ENCODE measurements at regions not wholly inside any gene's neighbourhood (a gene's known extent, or its start where the extent isn't known, plus 50 kb on each side); places are given as distances from the start of the nearest gene placed in this dataset.

DNA sequence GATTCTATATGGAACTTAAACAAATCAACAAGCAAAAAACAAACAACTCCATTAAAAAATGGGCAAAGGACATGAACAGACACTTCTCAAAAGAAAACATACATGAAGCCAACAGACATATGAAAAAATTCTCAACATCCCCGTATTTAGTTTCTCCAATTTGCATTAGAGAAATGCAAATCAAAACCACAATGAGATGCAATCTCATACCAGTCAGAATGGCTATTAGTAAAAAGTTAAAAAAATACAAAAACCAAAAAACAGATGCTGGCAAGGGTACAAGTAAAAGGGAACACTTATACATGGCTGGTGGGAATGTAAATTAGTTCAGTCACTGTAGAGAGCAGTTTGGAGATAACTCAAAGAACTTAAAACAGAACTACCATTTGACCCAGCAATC lies 342.1 kb upstream of the NUDT12 start:
- Histone ChIP-seq H3K27ac (ENCODE audit: low read depth, low read length) (no peak overlapping the region), H3K36me3 (ENCODE audit: insufficient read depth, low read length) (no peaks in the 10 kb centered on the region), H3K27me3 (ENCODE audit: insufficient read depth, low read length) (no peaks in the 10 kb centered on the region), H3K9ac (ENCODE audit: low read depth, low read length) (no peak overlapping the region), H3K4me3 (ENCODE audit: low read length) (no peak overlapping the region), H3K9me3 (ENCODE audit: insufficient read depth, low read depth, low read length) (no peaks in the 10 kb centered on the region), H3K4me1 (ENCODE audit: insufficient read depth, low read length) (peaks cover 6% of the 10 kb centered on the region; the same call in 1 of the 2 replicates)
- WGBS, result 96% methylated on average over 1 of the region's 1 CpG

DNA sequence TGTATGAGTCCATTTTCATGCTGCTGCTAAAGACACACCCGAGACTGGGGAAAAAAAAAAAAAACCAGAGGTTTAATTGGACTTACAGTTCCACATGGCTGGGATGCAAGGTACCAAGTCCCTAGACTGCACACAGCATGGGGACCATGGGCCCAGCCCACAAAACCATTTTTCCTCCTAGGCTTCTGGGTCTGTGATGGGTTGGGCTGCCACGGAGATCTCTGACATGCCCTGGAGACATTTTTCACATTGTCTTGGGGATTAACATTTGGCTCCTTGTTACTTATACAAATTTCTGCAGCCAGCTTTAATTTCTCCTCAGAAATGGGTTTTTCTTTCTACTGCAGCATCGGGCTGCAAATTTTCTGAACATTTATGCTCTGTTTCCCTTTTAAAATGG lies 340.3 kb upstream of the NUDT12 start:
- no peaks in the 10 kb centered on the region for H3K27me3 ChIP-seq (ENCODE audit: insufficient read depth, low read length)
- H3K36me3 ChIP-seq (ENCODE audit: insufficient read depth, low read length), result no peaks in the 10 kb centered on the region
- peaks cover 3% of the 10 kb centered on the region; the same call in 1 of the 2 replicates for H3K4me1 ChIP-seq (ENCODE audit: insufficient read depth, low read length)
- H3K27ac ChIP-seq (ENCODE audit: low read depth, low read length), result no peak overlapping the region
- WGBS, result 93% methylated on average over 3 of the region's 3 CpGs
- no peak overlapping the region for H3K9ac ChIP-seq (ENCODE audit: low read depth, low read length)
- H3K9me3 ChIP-seq (ENCODE audit: insufficient read depth, low read depth, low read length), result no peaks in the 10 kb centered on the region
- no peak overlapping the region for H3K4me3 ChIP-seq (ENCODE audit: low read length)

DNA sequence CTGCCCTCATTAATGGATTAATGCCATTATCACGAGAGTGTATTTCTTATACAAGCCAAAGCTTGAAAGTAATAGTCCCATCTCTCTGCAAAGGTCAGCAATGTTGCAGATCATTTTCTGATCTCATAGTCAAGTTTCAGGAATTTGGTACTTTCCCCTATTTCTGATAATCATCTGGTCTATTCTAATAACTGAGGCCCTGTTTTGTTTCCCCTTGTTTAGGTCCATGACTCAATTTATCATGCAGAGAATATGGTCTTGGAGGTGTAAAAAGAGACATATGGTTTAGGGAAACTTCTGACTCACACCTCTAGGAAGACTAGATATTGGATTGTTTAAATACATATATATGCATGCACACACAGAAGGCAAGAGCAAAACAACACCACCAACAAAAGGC lies 339.3 kb upstream of the NUDT12 start:
- Histone ChIP-seq H3K27ac (ENCODE audit: low read depth, low read length) (no peak overlapping the region), H3K9ac (ENCODE audit: low read depth, low read length) (no peak overlapping the region), H3K4me3 (ENCODE audit: low read length) (no peak overlapping the region), H3K36me3 (ENCODE audit: insufficient read depth, low read length) (no peaks in the 10 kb centered on the region), H3K4me1 (ENCODE audit: insufficient read depth, low read length) (no peaks in the 10 kb centered on the region), H3K27me3 (ENCODE audit: insufficient read depth, low read length) (no peaks in the 10 kb centered on the region), H3K9me3 (ENCODE audit: insufficient read depth, low read depth, low read length) (no peaks in the 10 kb centered on the region)
- 97% methylated on average over 1 of the region's 1 CpG for WGBS

DNA sequence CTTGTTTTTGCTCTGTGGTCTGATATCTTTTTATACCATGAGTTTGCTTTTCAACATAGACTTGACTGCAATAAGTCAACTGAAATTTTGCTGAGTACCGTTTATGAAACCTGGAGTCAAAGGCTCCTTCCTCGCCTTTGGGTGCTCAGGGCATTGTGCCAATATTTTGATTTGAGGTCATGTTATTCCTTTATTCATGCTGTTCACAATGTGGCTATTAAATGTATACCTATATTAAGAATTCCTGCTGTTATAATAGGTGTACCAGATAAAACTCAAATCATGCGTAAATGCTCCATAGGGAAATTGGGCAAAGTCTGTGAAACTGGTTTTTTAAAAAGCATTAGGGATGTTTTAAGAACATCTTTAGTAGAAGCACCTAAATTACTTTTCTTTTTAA lies 334.0 kb upstream of the NUDT12 start:
- no peak overlapping the region for H3K27ac ChIP-seq (ENCODE audit: low read depth, low read length)
- H3K4me1 ChIP-seq (ENCODE audit: insufficient read depth, low read length), result peaks cover 9% of the 10 kb centered on the region
- H3K36me3 ChIP-seq (ENCODE audit: insufficient read depth, low read length), result no peaks in the 10 kb centered on the region
- no peak overlapping the region for H3K4me3 ChIP-seq (ENCODE audit: low read length)
- 100% methylated on average over 2 of the region's 3 CpGs for WGBS
- no peaks in the 10 kb centered on the region for H3K9me3 ChIP-seq (ENCODE audit: insufficient read depth, low read depth, low read length)
- no peak overlapping the region for H3K9ac ChIP-seq (ENCODE audit: low read depth, low read length)
- H3K27me3 ChIP-seq (ENCODE audit: insufficient read depth, low read length), result no peaks in the 10 kb centered on the region

DNA sequence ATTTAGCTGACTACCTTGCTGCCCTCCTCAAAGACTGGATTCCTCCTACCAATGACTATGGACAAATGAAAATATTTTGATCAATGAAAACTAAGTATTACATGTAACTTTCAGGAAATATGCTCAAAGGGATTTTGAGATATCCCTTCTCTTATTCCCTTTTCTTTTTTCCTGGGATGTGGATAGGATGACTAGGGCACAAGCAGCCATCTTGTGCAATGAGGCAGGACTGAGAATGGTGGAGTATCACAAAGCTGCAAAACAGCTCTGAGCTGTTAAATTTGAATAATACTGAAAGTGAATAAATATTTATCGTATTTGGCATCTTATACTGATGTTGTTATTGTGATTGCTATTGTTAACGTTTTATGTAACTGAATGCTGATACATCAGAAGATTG lies 333.1 kb upstream of the NUDT12 start:
- H3K36me3 ChIP-seq (ENCODE audit: insufficient read depth, low read length), result no peaks in the 10 kb centered on the region
- H3K4me1 ChIP-seq (ENCODE audit: insufficient read depth, low read length), result peaks cover 9% of the 10 kb centered on the region
- no peak overlapping the region for H3K4me3 ChIP-seq (ENCODE audit: low read length)
- H3K9ac ChIP-seq (ENCODE audit: low read depth, low read length), result no peak overlapping the region
- WGBS, result 95% methylated on average over 2 of the region's 2 CpGs
- H3K27me3 ChIP-seq (ENCODE audit: insufficient read depth, low read length), result no peaks in the 10 kb centered on the region
- no peak overlapping the region for H3K27ac ChIP-seq (ENCODE audit: low read depth, low read length)
- no peaks in the 10 kb centered on the region for H3K9me3 ChIP-seq (ENCODE audit: insufficient read depth, low read depth, low read length)

DNA sequence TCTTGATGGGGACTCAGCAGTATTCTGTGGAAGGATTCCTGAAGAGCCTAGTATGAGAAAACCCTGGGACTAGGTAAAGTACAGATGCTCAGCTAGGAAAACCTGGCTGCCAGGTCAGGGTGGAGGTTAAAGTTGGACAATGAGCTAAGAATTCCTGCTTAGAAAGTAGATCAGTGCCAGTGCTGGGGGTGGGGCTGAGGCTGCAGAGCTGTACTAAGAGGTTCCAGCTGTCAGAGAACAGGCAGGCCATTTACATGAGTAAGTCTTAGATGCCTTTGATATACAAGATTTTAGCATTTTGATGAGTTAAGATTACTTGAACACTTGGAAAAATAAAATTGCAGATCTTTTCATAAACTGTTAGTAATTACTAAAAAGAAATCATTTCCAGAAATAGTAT lies 332.3 kb upstream of the NUDT12 start:
- no peak overlapping the region for H3K4me3 ChIP-seq (ENCODE audit: low read length)
- H3K4me1 ChIP-seq (ENCODE audit: insufficient read depth, low read length), result peaks cover 9% of the 10 kb centered on the region
- H3K27me3 ChIP-seq (ENCODE audit: insufficient read depth, low read length), result no peaks in the 10 kb centered on the region
- H3K36me3 ChIP-seq (ENCODE audit: insufficient read depth, low read length), result no peaks in the 10 kb centered on the region
- H3K9me3 ChIP-seq (ENCODE audit: insufficient read depth, low read depth, low read length), result no peaks in the 10 kb centered on the region
- H3K27ac ChIP-seq (ENCODE audit: low read depth, low read length), result no peak overlapping the region
- H3K9ac ChIP-seq (ENCODE audit: low read depth, low read length), result no peak overlapping the region

DNA sequence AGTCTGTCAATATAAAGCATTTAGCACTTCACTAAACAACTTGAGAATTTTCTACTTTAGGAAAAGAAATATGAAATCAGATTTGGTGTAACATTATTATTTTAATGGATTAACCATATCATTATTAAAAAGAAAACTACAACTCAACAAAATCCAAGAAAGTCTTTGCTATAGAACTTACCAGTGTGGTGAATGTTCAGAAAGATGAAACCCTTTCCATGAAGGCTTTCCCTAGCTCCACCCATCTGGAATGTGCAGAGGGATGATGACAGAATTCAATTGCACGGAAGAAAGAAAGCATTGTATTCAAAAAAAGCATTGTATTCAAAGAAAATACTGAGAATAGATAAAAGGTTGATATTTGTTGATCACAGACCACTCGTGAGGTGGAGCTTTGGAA lies 328.6 kb upstream of the NUDT12 start:
- WGBS, result 86% methylated on average over 1 of the region's 2 CpGs

DNA sequence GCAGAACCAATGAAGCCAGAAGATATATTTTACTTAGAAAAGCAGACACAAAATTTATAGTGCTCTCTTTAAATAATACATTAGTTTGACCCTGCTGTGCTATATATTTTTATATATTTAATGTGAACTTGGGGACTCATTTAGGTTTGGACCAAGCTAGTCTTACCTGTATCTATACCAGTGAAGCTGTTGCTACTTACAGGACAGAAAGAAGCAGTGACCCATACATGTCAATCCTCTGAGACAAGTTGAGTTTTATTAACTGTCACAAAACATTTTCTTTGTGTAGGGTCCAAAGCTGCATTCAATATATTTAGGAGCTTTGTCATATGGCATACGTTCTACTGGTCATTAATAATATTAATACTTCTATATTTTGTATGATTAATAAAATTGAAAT lies 327.7 kb upstream of the NUDT12 start:
- H3K9ac ChIP-seq (ENCODE audit: low read depth, low read length), result no peak overlapping the region
- no CpG with 5 or more reads among the region's 1 CpG for WGBS

More for the DNA sequence above, 328.6 kb upstream of the NUDT12 start:
- H3K27ac ChIP-seq (ENCODE audit: low read depth, low read length), result no peak overlapping the region
- no peaks in the 10 kb centered on the region for H3K36me3 ChIP-seq (ENCODE audit: insufficient read depth, low read length)
- no peaks in the 10 kb centered on the region for H3K27me3 ChIP-seq (ENCODE audit: insufficient read depth, low read length)
- H3K4me3 ChIP-seq (ENCODE audit: low read length), result no peak overlapping the region
- no peak overlapping the region for H3K9ac ChIP-seq (ENCODE audit: low read depth, low read length)
- H3K9me3 ChIP-seq (ENCODE audit: insufficient read depth, low read depth, low read length), result no peaks in the 10 kb centered on the region
- H3K4me1 ChIP-seq (ENCODE audit: insufficient read depth, low read length), result peaks cover 9% of the 10 kb centered on the region

DNA sequence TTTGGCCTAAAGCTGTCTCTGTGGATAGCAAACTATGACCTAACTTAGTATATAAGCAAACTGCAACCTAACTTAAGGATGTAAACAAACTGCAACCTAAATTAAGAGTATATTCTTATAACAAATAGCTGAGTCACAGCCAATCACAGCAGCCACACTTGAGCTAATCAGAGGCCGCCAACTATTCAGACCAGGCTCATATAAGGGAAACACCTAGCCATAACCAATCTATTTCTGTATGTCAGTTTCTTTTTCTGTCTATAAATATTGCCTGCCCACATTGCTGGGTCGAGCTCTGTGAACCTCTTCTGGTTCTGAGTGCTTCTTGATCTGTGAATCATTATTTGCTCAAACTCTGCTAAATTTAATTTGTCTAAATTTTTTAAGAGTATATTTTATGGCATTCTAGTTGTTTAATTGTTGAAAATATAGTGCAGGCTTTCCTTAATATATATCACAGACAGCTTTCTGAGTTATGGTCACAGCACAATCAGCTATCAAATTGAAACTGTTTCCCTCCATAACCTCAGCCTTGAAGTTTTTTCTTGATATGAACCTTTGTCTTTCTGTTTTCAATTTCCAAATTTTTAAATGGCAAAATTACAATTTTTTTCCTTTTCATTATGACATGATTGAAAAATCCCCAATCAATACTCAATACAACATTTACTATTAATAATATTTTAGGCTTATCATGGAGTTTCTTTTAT lies 327.1 kb upstream of the NUDT12 start:
- H3K9me3 ChIP-seq (ENCODE audit: insufficient read depth, low read depth, low read length), result no peaks in the 10 kb centered on the region
- no peaks in the 10 kb centered on the region for H3K36me3 ChIP-seq (ENCODE audit: insufficient read depth, low read length)
- no peak overlapping the region for H3K9ac ChIP-seq (ENCODE audit: low read depth, low read length)
- H3K27ac ChIP-seq (ENCODE audit: low read depth, low read length), result no peak overlapping the region
- WGBS, result 90% methylated on average over 2 of the region's 2 CpGs
- no peaks in the 10 kb centered on the region for H3K27me3 ChIP-seq (ENCODE audit: insufficient read depth, low read length)
- peaks cover 3% of the 10 kb centered on the region for H3K4me1 ChIP-seq (ENCODE audit: insufficient read depth, low read length)
- H3K4me3 ChIP-seq (ENCODE audit: low read length), result no peak overlapping the region

More for the DNA sequence above, 327.7 kb upstream of the NUDT12 start:
- no peak overlapping the region for H3K27ac ChIP-seq (ENCODE audit: low read depth, low read length)
- no peak overlapping the region for H3K4me3 ChIP-seq (ENCODE audit: low read length)
- no peaks in the 10 kb centered on the region for H3K36me3 ChIP-seq (ENCODE audit: insufficient read depth, low read length)
- peaks cover 9% of the 10 kb centered on the region for H3K4me1 ChIP-seq (ENCODE audit: insufficient read depth, low read length)
- H3K9me3 ChIP-seq (ENCODE audit: insufficient read depth, low read depth, low read length), result no peaks in the 10 kb centered on the region
- no peaks in the 10 kb centered on the region for H3K27me3 ChIP-seq (ENCODE audit: insufficient read depth, low read length)

DNA sequence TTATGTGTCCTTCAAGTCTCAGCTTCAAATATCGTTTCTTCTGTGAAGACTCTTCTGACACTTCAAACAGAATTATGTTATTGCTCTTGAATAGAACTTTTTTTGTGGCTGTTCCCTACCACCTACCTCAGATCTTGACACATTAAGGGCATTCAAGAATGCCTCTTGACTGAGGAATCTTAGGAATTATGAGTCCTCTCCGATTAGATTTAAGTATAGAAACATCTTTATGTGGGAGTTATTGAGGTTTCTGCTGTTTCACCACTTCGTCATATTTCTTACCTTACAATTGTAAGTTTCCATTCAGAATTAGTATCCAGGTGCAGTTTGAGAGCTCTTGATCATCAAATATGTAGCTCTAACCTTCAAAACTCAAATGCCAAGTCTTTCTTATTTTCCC lies 324.2 kb upstream of the NUDT12 start:
- 93% methylated on average over 3 of the region's 3 CpGs for WGBS
- H3K27me3 ChIP-seq (ENCODE audit: insufficient read depth, low read length), result no peaks in the 10 kb centered on the region
- H3K4me3 ChIP-seq (ENCODE audit: low read length), result no peak overlapping the region
- no peak overlapping the region for H3K9ac ChIP-seq (ENCODE audit: low read depth, low read length)
- H3K36me3 ChIP-seq (ENCODE audit: insufficient read depth, low read length), result no peaks in the 10 kb centered on the region
- H3K9me3 ChIP-seq (ENCODE audit: insufficient read depth, low read depth, low read length), result no peaks in the 10 kb centered on the region
- peaks cover 5% of the 10 kb centered on the region; the same call in 1 of the 2 replicates for H3K4me1 ChIP-seq (ENCODE audit: insufficient read depth, low read length)
- no peak overlapping the region for H3K27ac ChIP-seq (ENCODE audit: low read depth, low read length)

DNA sequence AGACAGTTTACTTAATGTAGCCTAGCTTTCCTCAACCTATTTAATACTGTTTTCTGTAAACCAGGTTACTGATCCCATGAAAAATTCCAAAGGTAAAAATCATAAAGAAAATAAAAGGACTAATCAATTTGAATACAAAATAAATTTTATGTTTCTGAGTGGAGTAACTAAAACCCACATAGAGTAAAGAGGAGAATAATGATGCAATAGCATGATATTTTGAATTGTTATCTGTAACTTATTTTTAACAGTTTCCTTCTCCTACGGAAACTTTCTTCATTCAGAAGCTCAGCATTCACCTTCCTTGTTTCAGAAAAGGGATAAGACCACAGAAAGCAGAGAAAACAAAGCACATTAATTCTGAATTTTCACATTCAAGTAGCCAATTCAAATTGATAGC lies 320.6 kb upstream of the NUDT12 start:
- no peaks in the 10 kb centered on the region for H3K27me3 ChIP-seq (ENCODE audit: insufficient read depth, low read length)
- no peak overlapping the region for H3K4me3 ChIP-seq (ENCODE audit: low read length)
- H3K9ac ChIP-seq (ENCODE audit: low read depth, low read length), result no peak overlapping the region
- no peak overlapping the region for H3K27ac ChIP-seq (ENCODE audit: low read depth, low read length)
- peaks cover 5% of the 10 kb centered on the region; the same call in 1 of the 2 replicates for H3K4me1 ChIP-seq (ENCODE audit: insufficient read depth, low read length)
- no peaks in the 10 kb centered on the region for H3K36me3 ChIP-seq (ENCODE audit: insufficient read depth, low read length)
- no peaks in the 10 kb centered on the region for H3K9me3 ChIP-seq (ENCODE audit: insufficient read depth, low read depth, low read length)
- 100% methylated on average over 1 of the region's 1 CpG for WGBS

DNA sequence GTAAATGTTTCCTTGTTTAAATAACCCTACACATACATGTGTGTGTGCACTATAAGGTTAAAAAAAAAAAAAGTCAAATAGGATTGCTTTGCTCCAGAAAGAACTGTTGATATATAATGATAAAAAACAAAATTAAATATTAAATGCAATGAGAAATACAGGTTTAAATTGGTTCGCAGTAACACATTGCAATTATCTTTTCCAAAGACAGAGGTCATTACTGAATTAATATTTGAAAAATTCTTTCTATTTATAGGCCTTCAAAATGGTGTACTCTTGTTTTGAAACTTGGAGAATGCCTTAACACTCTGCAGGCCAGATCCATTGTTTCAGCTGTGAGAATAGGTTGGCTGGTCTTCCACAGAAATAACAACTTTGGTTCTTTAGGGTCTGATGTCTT lies 319.0 kb upstream of the NUDT12 start:
- Histone ChIP-seq H3K27me3 (ENCODE audit: insufficient read depth, low read length) (no peaks in the 10 kb centered on the region), H3K27ac (ENCODE audit: low read depth, low read length) (no peak overlapping the region), H3K4me1 (ENCODE audit: insufficient read depth, low read length) (peaks cover 5% of the 10 kb centered on the region; the same call in 1 of the 2 replicates), H3K36me3 (ENCODE audit: insufficient read depth, low read length) (no peaks in the 10 kb centered on the region), H3K9ac (ENCODE audit: low read depth, low read length) (no peak overlapping the region), H3K9me3 (ENCODE audit: insufficient read depth, low read depth, low read length) (no peaks in the 10 kb centered on the region), H3K4me3 (ENCODE audit: low read length) (no peak overlapping the region)
- WGBS, result no CpG with 5 or more reads among the region's 1 CpG

Data from HUES64 (cell line).